HepG2 (cell line): ENCODE measurements at regions not wholly inside any gene's neighbourhood (a gene's known extent, or its start where the extent isn't known, plus 50 kb on each side); places are given as distances from the start of the nearest gene placed in this dataset.

ENCODE experiments used
- CENPX ChIP-seq: sonication (generic); formaldehyde crosslinking; IDR thresholded peaks from 2 replicates; pipeline ENCODE4 v1.9.0; 2021; ENCODE audit warnings: mild to moderate bottlenecking, missing genetic modification reagents, moderate library complexity
- GTF3A ChIP-seq: sonication (generic); formaldehyde crosslinking; conservative IDR thresholded peaks from 2 replicates; pipeline ENCODE4 v1.4.0; 2020; ENCODE audit warnings: mild to moderate bottlenecking, missing genetic modification reagents
- MATR3 ChIP-seq: sonication (generic); formaldehyde crosslinking; IDR thresholded peaks from 2 replicates; pipeline ENCODE4 v1.4.0; 2020; ENCODE audit warnings: missing genetic modification reagents
- MED1 ChIP-seq: sonication (generic); formaldehyde crosslinking; IDR thresholded peaks from 2 replicates; pipeline ENCODE4 v1.4.0; 2020; ENCODE audit warnings: missing genetic modification reagents
- MTA1 ChIP-seq: sonication (generic); formaldehyde crosslinking; IDR thresholded peaks from 2 replicates; pipeline ENCODE4 v1.4.0; 2020; ENCODE audit warnings: missing genetic modification reagents, mild to moderate bottlenecking, borderline replicate concordance
- POLR2G ChIP-seq: fragments of 200-400 bp; formaldehyde crosslinking; IDR thresholded peaks from 2 replicates; pipeline ENCODE4 v1.6.1; 2018; ENCODE audit warnings: mild to moderate bottlenecking, low read depth, low read length, moderate library complexity
- RARG ChIP-seq: sonication (generic); formaldehyde crosslinking; IDR thresholded peaks from 2 replicates; pipeline ENCODE4 v1.4.0; 2020; ENCODE audit warnings: low read depth, mild to moderate bottlenecking, missing genetic modification reagents
- SALL2 ChIP-seq: sonication (generic); formaldehyde crosslinking; IDR thresholded peaks from 2 replicates; pipeline ENCODE4 v1.8.1; 2023; ENCODE audit warnings: mild to moderate bottlenecking, missing genetic modification reagents, inconsistent platforms
- SMARCC2 ChIP-seq: fragments of 450-650 bp; IDR thresholded peaks from 2 replicates; pipeline ENCODE4 v1.6.1; 2017; ENCODE audit warnings: antibody characterized with exemption, mild to moderate bottlenecking
- TARDBP ChIP-seq: sonication (generic); formaldehyde crosslinking; IDR thresholded peaks from 2 replicates; pipeline ENCODE4 v1.8.0; 2022; ENCODE audit warnings: mild to moderate bottlenecking, missing genetic modification reagents
- ZFP36 ChIP-seq: fragments of 150-350 bp; IDR thresholded peaks from 2 replicates; pipeline ENCODE4 v1.6.1; 2018; ENCODE audit warnings: borderline replicate concordance, low read length, low read depth; ENCODE audit not compliant: partially characterized antibody
- ZNF549 ChIP-seq: sonication (generic); formaldehyde crosslinking; IDR thresholded peaks from 2 replicates; pipeline ENCODE4 v1.5.0; 2020; ENCODE audit warnings: missing genetic modification reagents
- ZNF614 ChIP-seq: IDR thresholded peaks from 2 replicates; pipeline ENCODE4 v1.6.1; 2018; ENCODE audit warnings: missing biosample characterization, missing genetic modification reagents, inconsistent platforms, borderline replicate concordance
- TF ChIP-seq, protein P1 (sequence below): sonication (generic); formaldehyde crosslinking; IDR thresholded peaks from 2 replicates; pipeline ENCODE4 v1.4.0; 2020; ENCODE audit warnings: missing genetic modification reagents, low read depth, mild to moderate bottlenecking, borderline replicate concordance
- TF ChIP-seq, protein P2 (sequence below): IDR thresholded peaks from 2 replicates; pipeline ENCODE4 v1.6.1; 2016; ENCODE audit warnings: missing compliant biosample characterization, missing genetic modification reagents, borderline replicate concordance
- TF ChIP-seq, protein P3 (sequence below): IDR thresholded peaks from 2 replicates; pipeline ENCODE4 v1.6.1; 2016; ENCODE audit warnings: missing genetic modification reagents, missing compliant biosample characterization
- TF ChIP-seq, protein P4 (sequence below): sonication (generic); formaldehyde crosslinking; conservative IDR thresholded peaks from 2 replicates; pipeline ENCODE4 v1.8.0; 2022; ENCODE audit warnings: missing genetic modification reagents
- TF ChIP-seq, protein P5 (sequence below): sonication (generic); formaldehyde crosslinking; conservative IDR thresholded peaks from 2 replicates; pipeline ENCODE4 v1.5.0; 2020; ENCODE audit warnings: missing genetic modification reagents
- TF ChIP-seq, protein P6 (sequence below): sonication (generic); formaldehyde crosslinking; IDR thresholded peaks from 2 replicates; pipeline ENCODE4 v1.5.1; 2020; ENCODE audit warnings: mild to moderate bottlenecking, missing genetic modification reagents, moderate library complexity

DNA sequence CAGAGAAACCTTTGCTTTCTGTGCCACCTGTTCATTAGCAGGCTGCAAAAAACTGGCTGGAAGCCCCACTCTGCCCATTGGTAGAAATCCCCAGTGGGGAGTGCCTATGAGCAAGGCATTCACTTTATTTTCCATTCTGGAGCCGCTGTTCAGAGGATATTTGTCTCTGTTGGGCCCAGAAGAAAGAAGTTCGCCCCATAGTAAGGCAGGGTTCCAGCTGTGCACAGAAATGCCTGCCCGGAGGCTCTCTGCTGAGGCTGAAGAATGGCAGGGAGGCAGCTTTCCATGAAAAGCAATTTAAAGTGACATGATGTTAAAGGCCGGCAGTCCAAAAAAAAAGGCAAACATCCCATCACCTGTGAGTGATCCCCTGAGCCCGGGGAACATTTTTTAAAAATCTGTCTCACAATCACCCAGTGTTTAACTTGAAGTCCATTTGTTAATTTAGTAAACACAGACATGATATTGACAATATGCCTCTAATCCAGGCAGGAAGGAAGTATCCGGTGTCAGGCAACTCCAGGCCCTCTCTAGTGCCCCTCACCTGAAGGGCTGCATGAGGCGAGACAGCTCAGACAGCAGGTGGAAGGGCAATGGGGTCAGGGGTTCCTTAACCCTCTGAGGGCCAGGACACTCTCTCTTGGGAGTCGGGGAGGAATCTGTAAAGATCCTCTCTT is 265.1 kb upstream of the SIX2 start (continued):
- TF ChIP-seq POLR2G (peak; percentile 44), SALL2 (CRISPR knock-in tag) (peak; percentile 36; the same call in 1 of the 2 replicates), TARDBP (CRISPR knock-in tag) (peak; percentile 96), GTF3A (CRISPR knock-in tag) (no peak), MTA1 (CRISPR knock-in tag) (peak; percentile 61; the same call in 1 of the 2 replicates), ZFP36 (no peak), ZNF614 (peak; percentile 91), MATR3 (CRISPR knock-in tag) (no peak), MED1 (peak; percentile 87), SMARCC2 (no peak), CENPX (CRISPR knock-in tag) (no peak), ZNF549 (CRISPR knock-in tag) (no peak), RARG (CRISPR knock-in tag) (0 out of 2 replicates have a peak, but pooled peaks have one; percentile 17)
- TF ChIP-seq, protein P1, sequence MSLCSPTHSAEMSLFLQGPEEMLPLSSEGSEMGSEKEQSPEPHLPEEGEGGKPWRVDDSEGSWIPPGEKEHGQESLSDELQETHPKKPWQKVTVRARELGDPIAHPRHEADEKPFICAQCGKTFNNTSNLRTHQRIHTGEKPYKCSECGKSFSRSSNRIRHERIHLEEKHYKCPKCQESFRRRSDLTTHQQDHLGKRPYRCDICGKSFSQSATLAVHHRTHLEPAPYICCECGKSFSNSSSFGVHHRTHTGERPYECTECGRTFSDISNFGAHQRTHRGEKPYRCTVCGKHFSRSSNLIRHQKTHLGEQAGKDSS (CRISPR knock-in tag): no peak
- TF ChIP-seq, protein P2, sequence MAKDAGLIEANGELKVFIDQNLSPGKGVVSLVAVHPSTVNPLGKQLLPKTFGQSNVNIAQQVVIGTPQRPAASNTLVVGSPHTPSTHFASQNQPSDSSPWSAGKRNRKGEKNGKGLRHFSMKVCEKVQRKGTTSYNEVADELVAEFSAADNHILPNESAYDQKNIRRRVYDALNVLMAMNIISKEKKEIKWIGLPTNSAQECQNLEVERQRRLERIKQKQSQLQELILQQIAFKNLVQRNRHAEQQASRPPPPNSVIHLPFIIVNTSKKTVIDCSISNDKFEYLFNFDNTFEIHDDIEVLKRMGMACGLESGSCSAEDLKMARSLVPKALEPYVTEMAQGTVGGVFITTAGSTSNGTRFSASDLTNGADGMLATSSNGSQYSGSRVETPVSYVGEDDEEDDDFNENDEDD (CRISPR knock-in tag): peak; percentile 66; the same call in 1 of the 2 replicates
- TF ChIP-seq, protein P3, sequence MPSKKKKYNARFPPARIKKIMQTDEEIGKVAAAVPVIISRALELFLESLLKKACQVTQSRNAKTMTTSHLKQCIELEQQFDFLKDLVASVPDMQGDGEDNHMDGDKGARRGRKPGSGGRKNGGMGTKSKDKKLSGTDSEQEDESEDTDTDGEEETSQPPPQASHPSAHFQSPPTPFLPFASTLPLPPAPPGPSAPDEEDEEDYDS (CRISPR knock-in tag): peak; percentile 40; the same call in 1 of the 2 replicates
- TF ChIP-seq, protein P4, sequence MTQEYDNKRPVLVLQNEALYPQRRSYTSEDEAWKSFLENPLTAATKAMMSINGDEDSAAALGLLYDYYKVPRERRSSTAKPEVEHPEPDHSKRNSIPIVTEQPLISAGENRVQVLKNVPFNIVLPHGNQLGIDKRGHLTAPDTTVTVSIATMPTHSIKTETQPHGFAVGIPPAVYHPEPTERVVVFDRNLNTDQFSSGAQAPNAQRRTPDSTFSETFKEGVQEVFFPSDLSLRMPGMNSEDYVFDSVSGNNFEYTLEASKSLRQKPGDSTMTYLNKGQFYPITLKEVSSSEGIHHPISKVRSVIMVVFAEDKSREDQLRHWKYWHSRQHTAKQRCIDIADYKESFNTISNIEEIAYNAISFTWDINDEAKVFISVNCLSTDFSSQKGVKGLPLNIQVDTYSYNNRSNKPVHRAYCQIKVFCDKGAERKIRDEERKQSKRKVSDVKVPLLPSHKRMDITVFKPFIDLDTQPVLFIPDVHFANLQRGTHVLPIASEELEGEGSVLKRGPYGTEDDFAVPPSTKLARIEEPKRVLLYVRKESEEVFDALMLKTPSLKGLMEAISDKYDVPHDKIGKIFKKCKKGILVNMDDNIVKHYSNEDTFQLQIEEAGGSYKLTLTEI (CRISPR knock-in tag): no peak
- TF ChIP-seq, protein P5, sequence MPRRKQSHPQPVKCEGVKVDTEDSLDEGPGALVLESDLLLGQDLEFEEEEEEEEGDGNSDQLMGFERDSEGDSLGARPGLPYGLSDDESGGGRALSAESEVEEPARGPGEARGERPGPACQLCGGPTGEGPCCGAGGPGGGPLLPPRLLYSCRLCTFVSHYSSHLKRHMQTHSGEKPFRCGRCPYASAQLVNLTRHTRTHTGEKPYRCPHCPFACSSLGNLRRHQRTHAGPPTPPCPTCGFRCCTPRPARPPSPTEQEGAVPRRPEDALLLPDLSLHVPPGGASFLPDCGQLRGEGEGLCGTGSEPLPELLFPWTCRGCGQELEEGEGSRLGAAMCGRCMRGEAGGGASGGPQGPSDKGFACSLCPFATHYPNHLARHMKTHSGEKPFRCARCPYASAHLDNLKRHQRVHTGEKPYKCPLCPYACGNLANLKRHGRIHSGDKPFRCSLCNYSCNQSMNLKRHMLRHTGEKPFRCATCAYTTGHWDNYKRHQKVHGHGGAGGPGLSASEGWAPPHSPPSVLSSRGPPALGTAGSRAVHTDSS (CRISPR knock-in tag): no peak
- TF ChIP-seq, protein P6, sequence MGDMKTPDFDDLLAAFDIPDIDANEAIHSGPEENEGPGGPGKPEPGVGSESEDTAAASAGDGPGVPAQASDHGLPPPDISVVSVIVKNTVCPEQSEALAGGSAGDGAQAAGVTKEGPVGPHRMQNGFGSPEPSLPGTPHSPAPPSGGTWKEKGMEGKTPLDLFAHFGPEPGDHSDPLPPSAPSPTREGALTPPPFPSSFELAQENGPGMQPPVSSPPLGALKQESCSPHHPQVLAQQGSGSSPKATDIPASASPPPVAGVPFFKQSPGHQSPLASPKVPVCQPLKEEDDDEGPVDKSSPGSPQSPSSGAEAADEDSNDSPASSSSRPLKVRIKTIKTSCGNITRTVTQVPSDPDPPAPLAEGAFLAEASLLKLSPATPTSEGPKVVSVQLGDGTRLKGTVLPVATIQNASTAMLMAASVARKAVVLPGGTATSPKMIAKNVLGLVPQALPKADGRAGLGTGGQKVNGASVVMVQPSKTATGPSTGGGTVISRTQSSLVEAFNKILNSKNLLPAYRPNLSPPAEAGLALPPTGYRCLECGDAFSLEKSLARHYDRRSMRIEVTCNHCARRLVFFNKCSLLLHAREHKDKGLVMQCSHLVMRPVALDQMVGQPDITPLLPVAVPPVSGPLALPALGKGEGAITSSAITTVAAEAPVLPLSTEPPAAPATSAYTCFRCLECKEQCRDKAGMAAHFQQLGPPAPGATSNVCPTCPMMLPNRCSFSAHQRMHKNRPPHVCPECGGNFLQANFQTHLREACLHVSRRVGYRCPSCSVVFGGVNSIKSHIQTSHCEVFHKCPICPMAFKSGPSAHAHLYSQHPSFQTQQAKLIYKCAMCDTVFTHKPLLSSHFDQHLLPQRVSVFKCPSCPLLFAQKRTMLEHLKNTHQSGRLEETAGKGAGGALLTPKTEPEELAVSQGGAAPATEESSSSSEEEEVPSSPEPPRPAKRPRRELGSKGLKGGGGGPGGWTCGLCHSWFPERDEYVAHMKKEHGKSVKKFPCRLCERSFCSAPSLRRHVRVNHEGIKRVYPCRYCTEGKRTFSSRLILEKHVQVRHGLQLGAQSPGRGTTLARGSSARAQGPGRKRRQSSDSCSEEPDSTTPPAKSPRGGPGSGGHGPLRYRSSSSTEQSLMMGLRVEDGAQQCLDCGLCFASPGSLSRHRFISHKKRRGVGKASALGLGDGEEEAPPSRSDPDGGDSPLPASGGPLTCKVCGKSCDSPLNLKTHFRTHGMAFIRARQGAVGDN (CRISPR knock-in tag): peak; percentile 36; the same call in 1 of the 2 replicates
